Heart right ventricle (tissue), 16 donors: ENCODE measurements at regions not wholly inside any gene's neighbourhood (a gene's known extent, or its start where the extent isn't known, plus 50 kb on each side); places are given as distances from the start of the nearest gene placed in this dataset.
"Not testable (repeated sequence)": the region's sequence is repeated elsewhere in the genome, so short reads cannot be mapped to it uniquely, and the experiment has no call there.

Experiments used
- ATAC-seq, 8 donors: fragments of 200-7000 bp; cut with Tn5 transposase; one replicate each; pipeline ENCODE4 v1.9.1; 2020; ENCODE audit warnings: mild to moderate bottlenecking in 8 of 8, moderate library complexity in 8 of 8, moderate number of reproducible peaks in 1 of 8
- DNase-seq, 2 donors: peaks; one replicate each; pipeline ENCODE4 v3.0.0-alpha.2; 2020
- H3K27ac ChIP-seq, 10 donors: fragments of 200-600 bp; sonication (generic) in 2 of 10; one replicate each; pipeline versions ENCODE4 v1.5.0 to v1.8.0; 2020 to 2022; ENCODE audit warnings: mild to moderate bottlenecking in 3 of 10
- H3K27me3 ChIP-seq, 7 donors: fragments of 200-600 bp; one replicate each; pipeline ENCODE4 v1.8.0; 2021 to 2022; ENCODE audit warnings: mild to moderate bottlenecking in 2 of 7
- H3K36me3 ChIP-seq, 9 donors: fragments of 200-600 bp; sonication (generic) in 1 of 9; one replicate each; pipeline versions ENCODE4 v1.5.0 to v1.8.0; 2020 to 2022; ENCODE audit warnings: mild to moderate bottlenecking in 2 of 9
- H3K4me1 ChIP-seq, 9 donors: fragments of 200-600 bp; sonication (generic) in 1 of 9; one replicate each; pipeline versions ENCODE4 v1.5.0 to v1.8.0; 2020 to 2022; ENCODE audit warnings: mild to moderate bottlenecking in 4 of 9
- H3K4me3 ChIP-seq, 10 donors: fragments of 200-600 bp; sonication (generic) in 2 of 10; one replicate each; pipeline versions ENCODE4 v1.5.0 to v1.8.0; 2020 to 2022; ENCODE audit warnings: mild to moderate bottlenecking in 7 of 10, moderate library complexity in 2 of 10
- H3K9me3 ChIP-seq, 11 donors: fragments of 200-600 bp in 10 of 11; sonication (generic) in 2 of 11; one replicate each; pipeline versions ENCODE4 v1.5.0 to v1.8.0; 2013 to 2022; ENCODE audit warnings: mild to moderate bottlenecking in 2 of 11, control low read depth in 1 of 11, moderate library complexity in 1 of 11
- CTCF ChIP-seq, 9 donors: fragments of 200-600 bp; sonication (generic) in 2 of 9; IDR thresholded peaks; one replicate each; pipeline versions ENCODE4 v1.5.0 to v1.8.0; 2021 to 2022; ENCODE audit warnings: antibody characterized with exemption in 9 of 9, mild to moderate bottlenecking in 5 of 9, moderate library complexity in 1 of 9
- WGBS, 2 donors: extraction: QIAGEN DNeasy Blood & Tissue Kit; methylation state at CpG; one replicate each; pipeline ENCODE4 v1.1.7; 2013; ENCODE audit warnings: inconsistent platforms in 1 of 2; 5-methylcytosine and 5-hydroxymethylcytosine counted together
- intact Hi-C, 10 donors: fragments of 100-400 bp; cut with DNase I; formaldehyde crosslinking; loops; one replicate each; pipeline versions ENCODE4 v1.11.1 to v1.14.2; 2022
- donor health status: Arrhythmogenic right ventricular cardiomyopathy.
- donor health status: ischemic (EF 13 %, LVEDD 7.1; RV severe dilation, severe dysfunction).
- donor health status: healthy with polysubstance abuse.
- donor health status: DM: no; HTN: yes; CAD: no.
- donor health status: DM: no; HTN: no; CAD: no.
- donor health status: ischemic (EF 25% LVEDD 6.9; RV normal size, moderate dysfunction).
- donor health status: ischemic (EF 25% LVEDD 5.7; RV mildly dilated, moderate dysfunction).
- donor health status: healthy.
- donor health status: DM: yes; HTN: yes; CAD: no.
- donor health status: Ischemic cardiomyopathy.
- donor health status: ischemic (EF 35%, LVEDD 5.7; RV mildly dilated, moderate dysfunction).
- donor health status: nonischemic (EF 11% LVEDD 7.7; RV severe dilation, severe dysfunction).
- donor health status: DM: yes; HTN: yes; CAD: no.
- donor health status: PGD.
- donor health status: ischemic (EF 29% LVEDD 5.4; RV normal size, mild dysfunction).
- donor health status: nonischemic (EF 23%, LVEDD 6.1; RV moderate dilation, normal function).

GRCh38 chr10:65166272-65166671 lies 1645.1 kb downstream of the REEP3 start:
- H3K27ac ChIP-seq, result no peak overlapping the region
- H3K9me3 ChIP-seq, result peaks cover 0 to 7% (median 0%) of the 10 kb centered on the region in 11 donors
- H3K36me3 ChIP-seq, result no peaks in the 10 kb centered on the region
- intact Hi-C loops, result no loop called here
- H3K27me3 ChIP-seq, result no peaks in the 10 kb centered on the region
- H3K4me1 ChIP-seq, result no peaks in the 10 kb centered on the region
- H3K4me3 ChIP-seq, result no peak overlapping the region
- DNase-seq (no peak), ATAC-seq (no peak)
- no peak for TF ChIP-seq CTCF (IDR thresholded peaks at IDR 0.05)
- WGBS, 2 donors, result 86 to 87% methylated on average over 4 of the region's 4 CpGs

GRCh38 chr10:65172249-65172648 lies 1651.0 kb downstream of the REEP3 start:
- no peaks in the 10 kb centered on the region for H3K36me3 ChIP-seq
- no peak overlapping the region for H3K4me3 ChIP-seq
- H3K27ac ChIP-seq, result no peak overlapping the region
- no peaks in the 10 kb centered on the region for H3K27me3 ChIP-seq
- WGBS, 2 donors, result 56 to 65% methylated on average over 2 of the region's 2 CpGs
- intact Hi-C loops, result no loop called here
- H3K4me1 ChIP-seq, result no peaks in the 10 kb centered on the region
- TF ChIP-seq CTCF (IDR thresholded peaks at IDR 0.05), result no peak
- no peak for ATAC-seq
- peaks cover 0 to 3% (median 0%) of the 10 kb centered on the region in 11 donors for H3K9me3 ChIP-seq
- DNase-seq, result no peak

- no peak for TF ChIP-seq CTCF (IDR thresholded peaks at IDR 0.05)
- WGBS, 2 donors, result 94 to 95% methylated on average over 7 of the region's 7 CpGs
- ATAC-seq (no peak), DNase-seq (no peak)
- H3K4me1 ChIP-seq, result no peaks in the 10 kb centered on the region
- intact Hi-C loops, result no loop called here
- no peaks in the 10 kb centered on the region for H3K36me3 ChIP-seq
- no peak overlapping the region for H3K27ac ChIP-seq
- peaks cover 0 to 43% (median 4%) of the 10 kb centered on the region in 11 donors for H3K9me3 ChIP-seq
- H3K27me3 ChIP-seq, result no peaks in the 10 kb centered on the region
- no peak overlapping the region for H3K4me3 ChIP-seq
These were observed 1655.8 kb downstream of the REEP3 start for GRCh38 chr10:65176994-65177393.

- WGBS, 2 donors, result 95 to 96% methylated on average over 1 of the region's 1 CpG
- DNase-seq (no peak), ATAC-seq (no peak)
- Histone ChIP-seq H3K4me3 (no peak overlapping the region), H3K4me1 (peaks cover 0 to 4% (median 0%) of the 10 kb centered on the region in 9 donors), H3K27ac (no peak overlapping the region), H3K9me3 (peaks cover 0 to 36% (median 4%) of the 10 kb centered on the region in 11 donors), H3K36me3 (no peaks in the 10 kb centered on the region), H3K27me3 (no peaks in the 10 kb centered on the region)
- intact Hi-C loops, result no loop called here
- TF ChIP-seq CTCF (IDR thresholded peaks at IDR 0.05), result no peak
These were observed 1662.0 kb downstream of the REEP3 start for GRCh38 chr10:65183236-65183635.

GRCh38 chr10:65186668-65187067 lies 1665.5 kb downstream of the REEP3 start:
- H3K4me3 ChIP-seq, DNase-seq, intact Hi-C loops, H3K9me3 ChIP-seq, H3K27ac ChIP-seq, H3K4me1 ChIP-seq, H3K27me3 ChIP-seq, H3K36me3 ChIP-seq, ATAC-seq: not testable (repeated sequence)
- WGBS, 2 donors, result 91 to 98% methylated on average over 1 of the region's 1 CpG
